Activated naive CD4-positive, alpha-beta T cell treated with anti-CD3 and anti-CD28 coated beads for 36 hours (primary cell): ENCODE measurements at regions not wholly inside any gene's neighbourhood (a gene's known extent, or its start where the extent isn't known, plus 50 kb on each side); places are given as distances from the start of the nearest gene placed in this dataset.

Experiments
- CTCF ChIA-PET: fragments of 350-600 bp; sonication (Branson Sonifier 250); formaldehyde crosslinking; loops from one replicate; lab custom pipeline; 2021; ENCODE audit warnings: antibody characterized with exemption; lab: Charles Lee
- DNase-seq: peaks from one replicate; pipeline ENCODE4 v3.0.0-alpha.2; 2020
- H3K27ac Mint-ChIP-seq: one replicate; pipeline ENCODE4 v1.8.0; 2021; ENCODE audit warnings: mild to moderate bottlenecking, mixed read lengths
- H3K27me3 Mint-ChIP-seq: one replicate; pipeline ENCODE4 v1.8.0; 2021; ENCODE audit warnings: low read depth, mixed read lengths
- H3K36me3 Mint-ChIP-seq: one replicate; pipeline ENCODE4 v1.8.0; 2021; ENCODE audit warnings: low read depth, mixed read lengths
- H3K4me1 Mint-ChIP-seq: one replicate; pipeline ENCODE4 v1.8.0; 2021; ENCODE audit warnings: low read depth, mixed read lengths
- H3K4me3 Mint-ChIP-seq: one replicate; pipeline ENCODE4 v1.8.0; 2021; ENCODE audit warnings: mild to moderate bottlenecking, moderate library complexity, mixed read lengths
- H3K9me3 Mint-ChIP-seq: one replicate; pipeline ENCODE4 v1.8.0; 2021; ENCODE audit warnings: mixed read lengths
- intact Hi-C: fragments of 100-400 bp; cut with micrococcal nuclease; formaldehyde crosslinking; loops from one replicate; pipeline ENCODE4 v1.15.1; 2023

DNA sequence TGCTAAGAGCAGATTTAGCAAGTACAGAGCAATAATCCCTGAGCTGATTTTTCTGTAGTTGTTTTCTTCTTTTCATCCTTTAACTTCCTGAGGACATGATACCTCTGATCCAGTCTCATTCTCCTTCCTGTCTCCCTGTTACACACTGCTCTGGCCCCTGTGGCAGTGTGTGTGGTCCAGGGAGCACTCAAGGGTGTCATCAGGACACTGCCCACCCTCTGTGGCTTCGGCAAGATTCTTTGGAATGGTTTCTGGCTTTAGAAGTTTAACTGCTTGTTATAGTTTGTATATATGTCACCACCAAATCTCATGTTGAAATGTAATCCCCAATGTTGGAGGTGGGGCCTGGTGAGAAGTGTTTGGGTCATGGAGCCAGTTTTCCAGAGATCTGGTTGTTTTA, 637.3 kb downstream of the BCOR start:
- H3K9me3 Mint-ChIP-seq, result no peaks in the 10 kb centered on the region
- no peak overlapping the region for H3K27ac Mint-ChIP-seq
- CTCF ChIA-PET, result no interaction called here
- H3K4me3 Mint-ChIP-seq, result no peak overlapping the region
- DNase-seq, result no peak
- intact Hi-C loops, result no loop called here
- H3K4me1 Mint-ChIP-seq, result peaks cover 9% of the 10 kb centered on the region
- H3K36me3 Mint-ChIP-seq, result no peaks in the 10 kb centered on the region
- H3K27me3 Mint-ChIP-seq, result no peaks in the 10 kb centered on the region

DNA sequence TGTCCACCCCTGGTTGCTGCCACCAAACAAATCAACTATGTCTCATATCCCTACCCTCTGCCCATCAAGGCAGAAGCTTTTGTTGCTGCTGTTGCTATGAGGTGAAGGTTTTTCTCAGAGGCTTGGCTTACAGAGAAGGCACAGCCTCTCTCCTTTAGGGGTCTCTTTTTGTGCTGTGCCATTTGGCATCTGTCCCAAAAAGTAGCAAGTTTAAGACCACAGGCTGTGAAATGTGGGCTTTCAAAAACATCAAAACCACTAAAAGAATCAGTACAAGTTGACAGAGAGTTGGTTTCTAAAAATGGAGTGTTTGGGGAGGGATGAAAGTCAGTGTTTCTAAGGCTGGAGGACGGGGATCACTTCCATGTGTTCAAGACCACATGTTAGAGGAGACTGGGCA, 634.9 kb downstream of the BCOR start:
- H3K4me3 Mint-ChIP-seq, result no peak overlapping the region
- H3K36me3 Mint-ChIP-seq, result no peaks in the 10 kb centered on the region
- H3K9me3 Mint-ChIP-seq, result no peaks in the 10 kb centered on the region
- H3K27me3 Mint-ChIP-seq, result no peaks in the 10 kb centered on the region
- intact Hi-C loops, result no loop called here
- H3K4me1 Mint-ChIP-seq, result peaks cover 9% of the 10 kb centered on the region
- no peak overlapping the region for H3K27ac Mint-ChIP-seq
- CTCF ChIA-PET, result no interaction called here
- no peak for DNase-seq

DNA sequence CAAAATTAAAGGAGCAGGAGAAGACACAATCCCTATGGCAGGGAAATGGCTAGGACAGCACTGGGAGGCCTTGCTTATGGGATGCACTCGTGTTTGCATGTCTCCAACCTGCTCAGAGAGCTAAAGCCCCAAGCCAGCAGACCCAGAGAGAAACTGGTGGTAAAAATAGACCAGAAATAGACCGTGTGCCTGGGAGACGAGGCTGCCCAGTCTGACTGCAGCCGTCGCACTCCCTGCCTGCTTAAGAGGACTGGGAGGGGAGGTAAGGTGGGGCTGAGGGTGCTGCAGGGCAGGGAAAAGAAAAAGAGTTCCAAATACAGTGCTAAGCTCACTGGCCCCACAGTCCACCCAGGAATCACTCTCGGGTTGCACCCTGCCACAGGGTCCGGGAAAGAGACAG, 633.5 kb downstream of the BCOR start:
- no peaks in the 10 kb centered on the region for H3K9me3 Mint-ChIP-seq
- CTCF ChIA-PET, result no interaction called here
- intact Hi-C loops, result no loop called here
- no peak overlapping the region for H3K4me3 Mint-ChIP-seq
- H3K4me1 Mint-ChIP-seq, result peaks cover 9% of the 10 kb centered on the region
- no peak overlapping the region for H3K27ac Mint-ChIP-seq
- no peaks in the 10 kb centered on the region for H3K27me3 Mint-ChIP-seq
- no peak for DNase-seq
- no peaks in the 10 kb centered on the region for H3K36me3 Mint-ChIP-seq

DNA sequence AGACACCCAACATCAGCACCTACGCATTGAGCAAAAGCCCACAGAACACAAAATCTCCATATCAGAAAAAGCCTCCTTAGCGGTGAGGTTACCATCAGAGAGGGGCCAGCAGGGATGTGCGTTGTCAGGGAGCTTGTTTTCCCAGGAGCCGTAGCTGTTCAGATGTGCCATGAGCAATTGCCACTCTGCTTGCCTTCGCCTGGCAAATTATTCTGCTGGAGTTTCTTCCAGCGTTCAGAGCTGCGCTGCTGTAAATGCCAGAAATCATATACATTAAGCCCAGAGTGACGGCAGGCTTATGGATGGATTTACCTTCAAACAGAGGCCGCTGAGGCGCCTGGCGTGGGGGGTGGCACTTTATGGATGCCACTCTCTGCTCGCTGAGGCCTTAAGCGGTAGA, 632.3 kb downstream of the BCOR start:
- Mint-ChIP-seq H3K36me3 (no peaks in the 10 kb centered on the region), H3K4me1 (peaks cover 9% of the 10 kb centered on the region), H3K9me3 (no peaks in the 10 kb centered on the region), H3K27ac (no peak overlapping the region), H3K4me3 (no peak overlapping the region), H3K27me3 (no peaks in the 10 kb centered on the region)
- CTCF ChIA-PET, result no interaction called here
- DNase-seq, result no peak
- intact Hi-C loops, result no loop called here

DNA sequence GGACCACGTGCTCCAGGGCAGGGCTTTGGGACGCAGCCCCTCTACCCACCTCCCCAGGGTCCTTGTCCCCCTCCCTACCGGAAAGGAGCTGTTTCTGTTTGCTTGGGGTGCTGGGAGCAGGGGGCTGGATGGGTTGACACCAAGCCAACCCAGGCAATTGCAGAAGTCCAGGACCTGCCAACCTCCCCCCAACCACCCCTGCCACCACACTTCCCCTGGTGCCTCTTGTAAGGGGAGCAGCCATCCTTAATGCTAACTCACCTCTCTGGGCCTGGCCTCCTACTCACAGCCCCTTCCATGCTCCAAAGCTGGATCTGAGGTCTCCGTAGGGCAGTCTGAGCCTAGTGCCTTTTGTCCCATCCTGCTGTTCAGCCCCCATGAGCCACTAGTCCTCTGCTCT, 631.9 kb downstream of the BCOR start:
- Mint-ChIP-seq H3K4me1 (peaks cover 9% of the 10 kb centered on the region), H3K9me3 (no peaks in the 10 kb centered on the region), H3K36me3 (no peaks in the 10 kb centered on the region), H3K27ac (no peak overlapping the region), H3K27me3 (no peaks in the 10 kb centered on the region), H3K4me3 (no peak overlapping the region)
- CTCF ChIA-PET, result interaction anchor here (0.8 kb wide), 1 partner anchor 8 kb away, joined by 3 read pairs; no protein-coding TSS in a partner anchor
- DNase-seq, result no peak
- intact Hi-C loops, result no loop called here

DNA sequence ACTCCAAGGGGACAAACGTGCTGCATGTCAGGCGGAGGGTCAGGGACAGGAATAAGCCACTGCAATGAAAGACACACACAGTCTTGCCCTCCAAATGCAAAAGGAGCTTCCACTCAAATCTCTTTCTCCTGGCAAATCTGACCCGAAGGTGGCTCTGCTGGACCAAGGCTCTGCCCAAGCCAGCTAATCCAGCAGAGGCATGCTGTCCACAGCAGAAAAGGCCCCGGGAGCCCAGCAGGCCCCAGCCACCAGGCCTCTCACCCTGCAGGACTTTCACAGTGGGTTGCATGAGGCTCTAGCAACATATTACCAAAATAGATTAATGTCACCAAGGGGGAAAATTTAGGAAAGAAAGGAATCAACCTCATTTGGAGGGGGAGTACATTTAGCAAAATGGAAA, 628.6 kb downstream of the BCOR start:
- H3K27me3 Mint-ChIP-seq, result no peaks in the 10 kb centered on the region
- H3K27ac Mint-ChIP-seq, result no peak overlapping the region
- DNase-seq, result no peak
- peaks cover 6% of the 10 kb centered on the region for H3K4me1 Mint-ChIP-seq
- intact Hi-C loops, result no loop called here
- CTCF ChIA-PET, result no interaction called here
- H3K36me3 Mint-ChIP-seq, result no peaks in the 10 kb centered on the region
- no peaks in the 10 kb centered on the region for H3K9me3 Mint-ChIP-seq
- H3K4me3 Mint-ChIP-seq, result no peak overlapping the region

DNA sequence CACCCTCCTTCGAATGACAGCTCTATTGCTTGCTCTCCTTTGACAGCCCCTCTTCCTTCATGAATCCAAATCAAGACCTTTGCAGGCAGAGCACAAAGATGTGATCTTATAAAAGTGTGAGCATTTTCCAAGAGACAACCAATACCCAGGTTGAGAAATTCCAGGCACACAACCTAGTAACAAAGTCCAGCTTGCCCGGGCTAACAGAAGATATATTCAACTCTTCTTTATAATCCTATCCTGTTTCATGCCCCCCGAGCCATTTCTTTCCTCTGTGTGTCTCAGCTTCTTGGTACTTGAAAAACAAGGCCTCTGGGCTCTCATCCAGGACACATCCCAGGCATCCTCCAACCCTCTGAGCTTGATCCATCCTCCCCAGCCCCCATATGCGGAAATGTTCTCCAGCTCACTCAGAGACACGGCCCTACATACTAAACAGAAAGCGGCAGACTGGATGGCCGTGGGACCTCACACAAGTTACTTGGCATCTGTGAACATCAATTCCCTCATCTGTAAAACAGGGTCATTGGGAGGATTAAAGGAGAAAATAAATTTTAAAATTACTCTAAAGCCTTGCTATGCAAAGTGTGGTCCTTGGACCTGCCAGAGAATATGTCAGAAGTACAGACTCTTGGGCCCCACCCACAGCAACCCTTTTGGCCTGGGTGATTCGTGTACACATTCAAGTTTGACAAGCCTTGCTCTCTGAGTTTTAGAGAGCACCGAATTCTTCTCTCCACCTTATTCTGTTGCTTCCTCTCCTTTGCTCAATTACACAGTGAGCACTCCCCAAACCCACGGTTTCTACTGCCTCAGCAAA, 627.0 kb downstream of the BCOR start:
- Mint-ChIP-seq H3K4me3 (no peak overlapping the region), H3K27ac (no peak overlapping the region), H3K4me1 (no peaks in the 10 kb centered on the region), H3K36me3 (no peaks in the 10 kb centered on the region), H3K9me3 (no peaks in the 10 kb centered on the region), H3K27me3 (no peaks in the 10 kb centered on the region)
- intact Hi-C loops, result no loop called here
- CTCF ChIA-PET, result no interaction called here
- DNase-seq, result no peak

DNA sequence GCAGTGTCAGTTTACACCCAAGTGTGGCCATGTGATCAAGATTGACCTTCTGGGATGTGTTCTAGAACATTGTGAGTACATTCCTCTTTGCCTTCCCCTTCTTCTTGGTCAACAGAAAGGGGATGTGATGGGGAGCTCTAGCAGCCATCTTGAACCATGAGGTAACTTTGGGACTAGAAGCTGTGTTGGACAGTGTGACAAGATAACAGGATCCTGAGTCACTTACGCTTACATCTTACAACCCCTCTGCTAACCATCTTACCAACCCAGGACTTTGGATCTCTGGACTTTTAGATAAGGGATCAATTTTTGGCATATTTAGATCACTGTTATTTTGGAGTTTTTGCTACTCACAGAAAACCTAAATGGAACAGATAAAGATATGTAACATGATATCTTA, 625.6 kb downstream of the BCOR start:
- H3K36me3 Mint-ChIP-seq, result no peaks in the 10 kb centered on the region
- no peaks in the 10 kb centered on the region for H3K9me3 Mint-ChIP-seq
- intact Hi-C loops, result no loop called here
- CTCF ChIA-PET, result no interaction called here
- no peak for DNase-seq
- no peak overlapping the region for H3K27ac Mint-ChIP-seq
- H3K4me1 Mint-ChIP-seq, result peaks cover 1% of the 10 kb centered on the region
- no peaks in the 10 kb centered on the region for H3K27me3 Mint-ChIP-seq
- H3K4me3 Mint-ChIP-seq, result no peak overlapping the region

DNA sequence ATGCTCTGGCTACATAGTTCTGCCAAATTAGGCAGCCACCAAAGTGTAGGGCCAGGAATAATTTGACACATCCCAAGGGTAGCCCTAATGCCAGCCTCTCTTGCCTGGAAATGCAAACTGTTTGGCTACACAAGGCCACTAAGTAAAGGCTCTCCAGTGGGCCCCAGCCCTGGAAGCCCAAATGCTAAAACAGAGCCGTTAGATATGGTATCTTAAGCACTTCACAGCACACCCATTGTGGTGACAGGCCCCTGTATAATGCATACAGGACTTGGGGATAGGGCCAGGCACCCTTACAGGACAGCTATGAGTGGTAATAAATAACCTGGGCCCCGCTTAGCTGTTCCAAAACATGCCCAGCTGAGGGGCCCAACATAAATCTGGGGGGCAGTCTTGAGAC, 623.9 kb downstream of the BCOR start:
- CTCF ChIA-PET, result no interaction called here
- intact Hi-C loops, result no loop called here
- Mint-ChIP-seq H3K27ac (no peak overlapping the region), H3K4me3 (no peak overlapping the region), H3K36me3 (no peaks in the 10 kb centered on the region), H3K27me3 (no peaks in the 10 kb centered on the region), H3K4me1 (peaks cover 9% of the 10 kb centered on the region), H3K9me3 (no peaks in the 10 kb centered on the region)
- no peak for DNase-seq

DNA sequence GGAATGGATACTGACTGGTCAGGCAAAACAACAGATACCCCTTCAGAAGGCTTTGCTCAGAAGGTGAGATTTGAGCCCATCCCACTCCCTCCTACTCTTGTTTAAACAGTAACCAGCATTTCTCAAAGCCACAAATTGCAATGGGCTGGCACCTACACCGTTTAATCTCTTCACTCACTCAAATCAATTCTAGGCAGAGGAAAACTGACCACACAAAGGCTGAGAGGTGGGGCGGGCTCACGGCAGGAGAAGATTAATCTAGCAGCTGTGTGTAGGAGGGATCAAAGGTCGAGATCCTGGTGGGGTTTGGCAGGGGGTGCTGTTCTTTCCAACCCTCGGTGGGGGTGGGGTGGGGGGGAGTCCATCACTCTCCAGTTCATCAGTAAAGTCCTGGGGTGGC, 622.4 kb downstream of the BCOR start:
- CTCF ChIA-PET, result no interaction called here
- Mint-ChIP-seq H3K9me3 (no peaks in the 10 kb centered on the region), H3K27ac (no peak overlapping the region), H3K4me1 (peaks cover 9% of the 10 kb centered on the region), H3K27me3 (no peaks in the 10 kb centered on the region), H3K4me3 (no peak overlapping the region), H3K36me3 (no peaks in the 10 kb centered on the region)
- intact Hi-C loops, result no loop called here
- DNase-seq, result no peak

DNA sequence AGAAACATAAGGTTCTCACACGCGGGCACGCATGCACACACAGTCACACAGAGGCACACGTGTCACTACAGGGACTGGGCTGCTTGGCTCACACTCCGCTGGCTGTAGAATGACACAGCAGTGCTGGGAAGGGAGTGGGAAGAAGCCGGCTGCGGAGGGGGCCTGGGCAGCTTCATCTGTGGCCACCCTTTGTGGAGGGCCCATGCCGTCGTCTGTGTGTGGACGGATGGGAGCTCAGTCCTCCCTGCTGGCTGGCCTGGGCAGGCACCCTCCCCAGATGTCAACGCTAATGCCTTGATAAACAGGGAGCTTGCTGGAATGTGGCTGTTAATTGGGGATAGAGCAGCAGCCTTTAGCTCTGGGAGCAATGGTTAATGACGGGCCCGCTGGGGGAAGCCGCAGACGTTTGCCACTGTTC, 621.1 kb downstream of the BCOR start:
- Mint-ChIP-seq H3K4me3 (no peak overlapping the region), H3K36me3 (no peaks in the 10 kb centered on the region), H3K4me1 (peaks cover 9% of the 10 kb centered on the region), H3K9me3 (no peaks in the 10 kb centered on the region), H3K27me3 (no peaks in the 10 kb centered on the region), H3K27ac (no peak overlapping the region)
- intact Hi-C loops, result no loop called here
- CTCF ChIA-PET, result no interaction called here
- no peak for DNase-seq

DNA sequence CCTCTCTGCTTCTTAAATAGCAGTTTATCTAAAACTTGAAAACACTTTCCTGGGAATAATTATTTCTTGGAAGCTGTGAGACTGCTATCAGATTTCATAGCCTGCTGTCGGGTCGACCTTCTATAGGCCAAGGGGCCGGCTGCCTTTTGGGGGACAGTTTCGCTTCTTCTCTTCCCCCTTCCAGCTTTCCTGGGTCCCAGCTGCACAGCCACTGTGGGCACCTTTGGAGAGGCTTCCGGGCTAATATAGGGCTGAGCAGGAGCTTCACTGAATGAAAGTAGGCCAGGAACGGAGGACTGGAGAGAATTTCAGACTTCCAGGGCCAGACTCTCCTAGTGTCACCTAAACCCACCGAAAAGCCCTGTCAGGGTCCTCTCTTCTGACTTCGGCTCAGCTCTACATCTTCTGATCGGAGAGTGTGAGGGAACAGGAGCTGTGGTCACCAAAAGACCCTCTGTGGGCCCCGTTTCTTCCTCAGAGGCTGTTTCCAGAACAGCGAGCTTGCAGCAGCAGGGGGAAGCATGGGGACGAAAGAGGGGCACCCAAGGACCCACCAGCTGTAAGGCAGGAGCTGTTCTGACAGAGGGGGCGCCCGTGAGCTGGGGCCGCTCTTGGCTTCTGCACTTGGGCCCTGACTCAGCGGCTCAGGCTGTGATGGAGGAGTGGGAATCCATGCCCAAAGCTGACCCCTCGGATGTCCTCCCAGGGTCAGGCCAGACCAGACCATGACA, 620.6 kb downstream of the BCOR start:
- Mint-ChIP-seq H3K27ac (no peak overlapping the region), H3K36me3 (no peaks in the 10 kb centered on the region), H3K27me3 (no peaks in the 10 kb centered on the region), H3K4me3 (no peak overlapping the region), H3K9me3 (no peaks in the 10 kb centered on the region), H3K4me1 (peaks cover 9% of the 10 kb centered on the region)
- CTCF ChIA-PET, result no interaction called here
- intact Hi-C loops, result no loop called here
- DNase-seq, result no peak

DNA sequence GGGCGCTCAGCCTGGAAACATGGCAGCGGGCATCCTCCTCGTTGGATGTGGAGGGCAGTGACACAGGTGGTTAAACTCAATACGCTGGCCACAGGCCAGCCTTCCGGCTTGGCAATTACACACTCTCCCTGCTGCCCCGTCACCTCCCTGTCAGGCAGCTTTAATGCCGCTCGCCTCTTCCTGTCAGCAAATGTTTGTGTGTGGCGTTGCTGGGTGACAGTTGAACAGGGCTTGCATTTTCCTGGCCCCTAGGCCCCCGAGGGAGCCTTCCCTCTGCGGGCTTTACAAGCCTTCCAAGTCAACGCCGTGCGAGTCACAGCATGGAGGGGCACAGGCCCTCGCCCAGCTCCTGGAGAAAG, 620.0 kb downstream of the BCOR start:
- Mint-ChIP-seq H3K27ac (no peak overlapping the region), H3K4me1 (peaks cover 9% of the 10 kb centered on the region), H3K27me3 (no peaks in the 10 kb centered on the region), H3K4me3 (no peak overlapping the region), H3K9me3 (no peaks in the 10 kb centered on the region), H3K36me3 (no peaks in the 10 kb centered on the region)
- CTCF ChIA-PET, result no interaction called here
- peak; percentile 48 for DNase-seq
- intact Hi-C loops, result no loop called here
